ENCODE measurements at regions not wholly inside any gene's neighbourhood (a gene's known extent, or its start where the extent isn't known, plus 50 kb on each side); places are given as distances from the start of the nearest gene placed in this dataset.

DNA sequence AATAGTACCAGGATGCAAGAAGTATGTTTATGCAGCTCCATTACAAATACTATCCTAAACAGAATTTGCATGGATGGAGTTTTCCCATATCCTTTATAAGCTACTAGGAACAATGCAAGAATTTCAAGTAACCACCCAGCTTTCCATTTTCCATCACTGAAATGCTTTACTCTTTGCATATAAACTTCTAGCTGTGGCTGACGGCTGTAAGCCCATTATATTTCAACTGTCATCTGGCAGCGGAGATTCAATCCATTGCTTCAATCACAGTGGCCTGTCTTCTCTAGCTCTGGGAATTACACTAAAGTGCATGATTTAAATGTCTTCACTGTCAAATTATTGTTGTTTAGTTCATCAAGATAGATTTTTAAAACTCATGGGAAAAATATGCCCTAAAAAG, 64.2 kb upstream of the PAM start:
- Histone ChIP-seq H3K4me1 (ENCODE audit: control insufficient read depth in 2 of 3, insufficient read depth in 2 of 3, low read depth in 1 of 3, low read length in 3 of 3) (no peaks in the 10 kb centered on the region), H3K27ac (ENCODE audit: low read depth in 2 of 2, low read length in 2 of 2) (no peak overlapping the region), H3K4me3 (ENCODE audit: low read length in 3 of 3) (no peak overlapping the region), H3K27me3 (ENCODE audit: control insufficient read depth, insufficient read depth, low read length) (no peaks in the 10 kb centered on the region), H3K9ac (ENCODE audit: low read length in 3 of 3) (no peak overlapping the region), H3K9me3 (ENCODE audit: control insufficient read depth in 2 of 3, insufficient read depth in 1 of 3, low read length in 3 of 3) (no peaks in the 10 kb centered on the region), H3K36me3 (ENCODE audit: control insufficient read depth in 2 of 3, insufficient read depth in 3 of 3, low read length in 3 of 3) (no peaks in the 10 kb centered on the region)
- intact Hi-C loops (cut with DNase I) = no loop called here
- no peak for FAIRE-seq
- no peak for TF ChIP-seq CTCF (IDR thresholded peaks at IDR 0.05; ENCODE audit: borderline replicate concordance, extremely low read depth, insufficient read depth)
- no peak for DNase-seq

DNA sequence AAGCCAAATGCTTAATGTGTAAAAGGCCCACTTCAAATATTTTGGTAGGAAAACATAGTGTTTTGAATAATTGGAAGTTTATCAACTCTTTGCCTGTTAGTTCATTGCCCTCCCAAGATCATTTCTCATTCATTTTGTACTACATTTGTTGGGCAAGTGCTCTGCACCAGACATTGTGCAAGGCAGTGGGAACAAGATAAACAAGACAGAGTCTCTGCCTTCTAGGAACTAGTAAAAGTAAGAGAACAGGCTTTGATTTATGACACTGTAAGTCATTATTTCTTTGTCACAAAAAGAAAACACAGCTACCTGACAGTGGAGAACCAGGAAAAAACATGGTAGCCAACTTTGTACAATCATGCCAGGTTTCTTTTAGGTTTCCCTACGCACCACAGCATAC, 63.7 kb upstream of the PAM start:
- H3K9me3 ChIP-seq (ENCODE audit: control insufficient read depth in 2 of 3, insufficient read depth in 1 of 3, low read length in 3 of 3) = no peaks in the 10 kb centered on the region
- intact Hi-C loops (cut with DNase I) = no loop called here
- H3K36me3 ChIP-seq (ENCODE audit: control insufficient read depth in 2 of 3, insufficient read depth in 3 of 3, low read length in 3 of 3) = no peaks in the 10 kb centered on the region
- H3K4me3 ChIP-seq (ENCODE audit: low read length in 3 of 3) = no peak overlapping the region
- FAIRE-seq = no peak
- DNase-seq = no peak
- H3K4me1 ChIP-seq (ENCODE audit: control insufficient read depth in 2 of 3, insufficient read depth in 2 of 3, low read depth in 1 of 3, low read length in 3 of 3) = no peaks in the 10 kb centered on the region
- no peak overlapping the region for H3K27ac ChIP-seq (ENCODE audit: low read depth in 2 of 2, low read length in 2 of 2)
- no peak for TF ChIP-seq CTCF (IDR thresholded peaks at IDR 0.05; ENCODE audit: borderline replicate concordance, extremely low read depth, insufficient read depth)
- H3K27me3 ChIP-seq (ENCODE audit: control insufficient read depth, insufficient read depth, low read length) = no peaks in the 10 kb centered on the region
- no peak overlapping the region for H3K9ac ChIP-seq (ENCODE audit: low read length in 3 of 3)

GRCh38 chr5:102700120-102700831, 54.8 kb upstream of the PAM start:
- no peak for TF ChIP-seq CTCF (IDR thresholded peaks at IDR 0.05; ENCODE audit: borderline replicate concordance, extremely low read depth, insufficient read depth)
- intact Hi-C loops (cut with DNase I) = no loop called here

DNA sequence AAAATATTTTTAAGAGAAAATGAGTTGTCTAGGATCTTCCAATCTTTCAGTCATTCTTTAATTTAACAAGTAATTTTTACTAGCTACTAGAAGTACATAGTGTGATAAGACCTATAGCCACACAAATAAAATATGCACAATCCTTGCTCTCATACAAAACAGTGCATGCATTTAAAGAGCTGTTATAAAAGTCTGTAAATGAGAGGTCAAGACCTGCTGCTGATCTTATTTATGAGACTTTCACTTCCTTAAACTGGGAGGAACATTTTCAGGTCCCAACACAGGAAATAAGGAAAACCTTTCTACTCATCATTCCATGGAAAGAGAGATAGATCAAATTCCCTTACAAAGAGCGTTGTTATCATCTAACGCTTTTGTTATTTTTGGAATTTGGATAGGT, 54.2 kb upstream of the PAM start:
- no peaks in the 10 kb centered on the region for H3K27me3 ChIP-seq (ENCODE audit: control insufficient read depth, insufficient read depth, low read length)
- intact Hi-C loops (cut with DNase I) = no loop called here
- TF ChIP-seq CTCF (IDR thresholded peaks at IDR 0.05; ENCODE audit: borderline replicate concordance, extremely low read depth, insufficient read depth) = no peak
- FAIRE-seq = no peak
- DNase-seq = no peak
- no peak overlapping the region for H3K9ac ChIP-seq (ENCODE audit: low read length in 3 of 3)
- H3K9me3 ChIP-seq (ENCODE audit: control insufficient read depth in 2 of 3, insufficient read depth in 1 of 3, low read length in 3 of 3) = no peaks in the 10 kb centered on the region
- H3K36me3 ChIP-seq (ENCODE audit: control insufficient read depth in 2 of 3, insufficient read depth in 3 of 3, low read length in 3 of 3) = no peaks in the 10 kb centered on the region
- H3K4me1 ChIP-seq (ENCODE audit: control insufficient read depth in 2 of 3, insufficient read depth in 2 of 3, low read depth in 1 of 3, low read length in 3 of 3) = no peaks in the 10 kb centered on the region
- H3K27ac ChIP-seq (ENCODE audit: low read depth in 2 of 2, low read length in 2 of 2) = no peak overlapping the region
- no peak overlapping the region for H3K4me3 ChIP-seq (ENCODE audit: low read length in 3 of 3)

More at GRCh38 chr5:102700120-102700831, 54.8 kb upstream of the PAM start:
- FAIRE-seq (no peak), DNase-seq (no peak)
- H3K9me3 ChIP-seq (ENCODE audit: control insufficient read depth in 2 of 3, insufficient read depth in 1 of 3, low read length in 3 of 3) = no peaks in the 10 kb centered on the region
- H3K9ac ChIP-seq (ENCODE audit: low read length in 3 of 3) = no peak overlapping the region
- H3K27ac ChIP-seq (ENCODE audit: low read depth in 2 of 2, low read length in 2 of 2) = no peak overlapping the region
- no peak overlapping the region for H3K4me3 ChIP-seq (ENCODE audit: low read length in 3 of 3)
- H3K4me1 ChIP-seq (ENCODE audit: control insufficient read depth in 2 of 3, insufficient read depth in 2 of 3, low read depth in 1 of 3, low read length in 3 of 3) = no peaks in the 10 kb centered on the region
- H3K36me3 ChIP-seq (ENCODE audit: control insufficient read depth in 2 of 3, insufficient read depth in 3 of 3, low read length in 3 of 3) = no peaks in the 10 kb centered on the region
- H3K27me3 ChIP-seq (ENCODE audit: control insufficient read depth, insufficient read depth, low read length) = no peaks in the 10 kb centered on the region

All from kidney (tissue), 13 donors.